ENCODE measurements at regions not wholly inside any gene's neighbourhood (a gene's known extent, or its start where the extent isn't known, plus 50 kb on each side); places are given as distances from the start of the nearest gene placed in this dataset.

- no peaks in the 10 kb centered on the region for H3K9me2 ChIP-seq (ENCODE audit: insufficient read depth)
- H3K9ac ChIP-seq (ENCODE audit: low read length), result no peak overlapping the region
- no peak for TF ChIP-seq TCF7L2 (IDR thresholded peaks at IDR 0.05; ENCODE audit: borderline replicate concordance, extremely low read depth, insufficient read depth, insufficient read length)
- no peak for TF ChIP-seq JUND (IDR thresholded peaks at IDR 0.05)
- no peak for TF ChIP-seq SIN3A (IDR thresholded peaks at IDR 0.05; ENCODE audit: low read depth)
- no peak for TF ChIP-seq CEBPB (IDR thresholded peaks at IDR 0.05; ENCODE audit: low read depth)
- TF ChIP-seq EZH2 (IDR thresholded peaks at IDR 0.05), result no peak
- TF ChIP-seq EZH2phosphoT487 (IDR thresholded peaks at IDR 0.05; ENCODE audit: borderline replicate concordance), result no peak
- ATAC-seq, result no peak
- H3K27ac ChIP-seq (ENCODE audit: low read depth, low read length), result no peak overlapping the region
- peaks cover 45% of the 10 kb centered on the region for H3K27me3 ChIP-seq (ENCODE audit: insufficient read depth, low read length)
- no peaks in the 10 kb centered on the region for H3K36me3 ChIP-seq (ENCODE audit: control insufficient read depth in 1 of 2, insufficient read depth in 2 of 2, low read length in 2 of 2)
- ChIA-PET POLR2A (no interaction called here), CTCF (no interaction called here), RAD21 (ENCODE audit: low non-redundant PET in 1 of 2, low total read pairs in 2 of 2, uncharacterized antibody in 2 of 2, unreplicated experiment in 2 of 2) (no interaction called here)
- no peak overlapping the region for H2AFZ ChIP-seq (ENCODE audit: low read depth, low read length, poor library complexity, severe bottlenecking)
- no peak overlapping the region for H3K4me2 ChIP-seq (ENCODE audit: low read length)
- BruUV-seq (replicated peaks), result no TSS peak
- H3K79me2 ChIP-seq (ENCODE audit: insufficient read depth, low read length), result no peaks in the 10 kb centered on the region
- H3K9me3 ChIP-seq (ENCODE audit: control insufficient read depth in 1 of 2, insufficient read depth in 1 of 2, low read depth in 1 of 2, low read length in 2 of 2), result no peaks in the 10 kb centered on the region
- peaks cover 6% of the 10 kb centered on the region in 2 experiments; a peak in 1 of 4 replicates for H3K4me1 ChIP-seq (ENCODE audit: control insufficient read depth in 1 of 2, insufficient read depth in 2 of 2, low read length in 2 of 2)
- no peak for DNase-seq (ENCODE audit: low read depth, low spot score)
- H4K20me1 ChIP-seq (ENCODE audit: insufficient read depth), result no peaks in the 10 kb centered on the region
- intact Hi-C loops (cut with micrococcal nuclease), result no loop called here
- H3K4me3 ChIP-seq (replicated peaks in 1 of 2; ENCODE audit: low read depth in 1 of 2, low read length in 2 of 2), result no peak overlapping the region
Measured at GRCh38 chr3:64438066-64438465, 212.8 kb upstream of the PRICKLE2 start.

- intact Hi-C loops (cut with micrococcal nuclease), result no loop called here
- Histone ChIP-seq H3K4me3 (replicated peaks in 1 of 2; ENCODE audit: low read depth in 1 of 2, low read length in 2 of 2) (no peak overlapping the region), H3K4me1 (ENCODE audit: control insufficient read depth in 1 of 2, insufficient read depth in 2 of 2, low read length in 2 of 2) (peaks cover 6% of the 10 kb centered on the region in 2 experiments; a peak in 1 of 4 replicates), H3K27me3 (ENCODE audit: insufficient read depth, low read length) (peaks cover 40% of the 10 kb centered on the region), H4K20me1 (ENCODE audit: insufficient read depth) (no peaks in the 10 kb centered on the region), H3K9ac (ENCODE audit: low read length) (no peak overlapping the region), H3K9me2 (ENCODE audit: insufficient read depth) (no peaks in the 10 kb centered on the region), H3K79me2 (ENCODE audit: insufficient read depth, low read length) (no peaks in the 10 kb centered on the region), H3K27ac (ENCODE audit: low read depth, low read length) (no peak overlapping the region), H2AFZ (ENCODE audit: low read depth, low read length, poor library complexity, severe bottlenecking) (no peak overlapping the region), H3K36me3 (ENCODE audit: control insufficient read depth in 1 of 2, insufficient read depth in 2 of 2, low read length in 2 of 2) (no peaks in the 10 kb centered on the region), H3K4me2 (ENCODE audit: low read length) (no peak overlapping the region), H3K9me3 (ENCODE audit: control insufficient read depth in 1 of 2, insufficient read depth in 1 of 2, low read depth in 1 of 2, low read length in 2 of 2) (no peaks in the 10 kb centered on the region)
- ATAC-seq (no peak), DNase-seq (ENCODE audit: low read depth, low spot score) (no peak)
- ChIA-PET RAD21 (ENCODE audit: low non-redundant PET in 1 of 2, low total read pairs in 2 of 2, uncharacterized antibody in 2 of 2, unreplicated experiment in 2 of 2) (no interaction called here), CTCF (no interaction called here), POLR2A (no interaction called here)
- no peak for TF ChIP-seq SRF (IDR thresholded peaks at IDR 0.05; ENCODE audit: low read depth)
- TF ChIP-seq SP1 (IDR thresholded peaks at IDR 0.05; ENCODE audit: low read depth), result no peak
- no peak for TF ChIP-seq SIN3A (IDR thresholded peaks at IDR 0.05; ENCODE audit: low read depth)
- no peak for TF ChIP-seq ZFX (IDR thresholded peaks at IDR 0.05)
- TF ChIP-seq YY1 (IDR thresholded peaks at IDR 0.05; ENCODE audit: extremely low read depth, insufficient replicate concordance, low read depth, low read length), result no peak
- TF ChIP-seq RAD21 (IDR thresholded peaks at IDR 0.05; ENCODE audit: low read depth), result no peak
- TF ChIP-seq ATF3 (IDR thresholded peaks at IDR 0.05), result no peak
- no peak for TF ChIP-seq POLR2AphosphoS5 (IDR thresholded peaks at IDR 0.05; ENCODE audit: low read depth, low read length)
- TF ChIP-seq MAX (IDR thresholded peaks at IDR 0.05), result no peak
- TF ChIP-seq CTCF (IDR thresholded peaks at IDR 0.05 in 2 of 3, conservative IDR thresholded peaks at IDR 0.05 in 1 of 3; ENCODE audit: borderline replicate concordance in 1 of 3, insufficient read depth in 1 of 3, low read depth in 2 of 3, low read length in 2 of 3), result no peak
- TF ChIP-seq ZNF274 (IDR thresholded peaks at IDR 0.05; ENCODE audit: low read depth, low read length), result no peak
- TF ChIP-seq TCF7L2 (IDR thresholded peaks at IDR 0.05; ENCODE audit: borderline replicate concordance, extremely low read depth, insufficient read depth, insufficient read length), result no peak
- BruUV-seq (replicated peaks), result no TSS peak
Measured at GRCh38 chr3:64437131-64437530, 211.9 kb upstream of the PRICKLE2 start.
